ENCODE measurements at regions not wholly inside any gene's neighbourhood (a gene's known extent, or its start where the extent isn't known, plus 50 kb on each side); places are given as distances from the start of the nearest gene placed in this dataset.

GRCh38 chr14:85250414-85251189, 279.3 kb upstream of the FLRT2 start:
- TF ChIP-seq, protein P1, sequence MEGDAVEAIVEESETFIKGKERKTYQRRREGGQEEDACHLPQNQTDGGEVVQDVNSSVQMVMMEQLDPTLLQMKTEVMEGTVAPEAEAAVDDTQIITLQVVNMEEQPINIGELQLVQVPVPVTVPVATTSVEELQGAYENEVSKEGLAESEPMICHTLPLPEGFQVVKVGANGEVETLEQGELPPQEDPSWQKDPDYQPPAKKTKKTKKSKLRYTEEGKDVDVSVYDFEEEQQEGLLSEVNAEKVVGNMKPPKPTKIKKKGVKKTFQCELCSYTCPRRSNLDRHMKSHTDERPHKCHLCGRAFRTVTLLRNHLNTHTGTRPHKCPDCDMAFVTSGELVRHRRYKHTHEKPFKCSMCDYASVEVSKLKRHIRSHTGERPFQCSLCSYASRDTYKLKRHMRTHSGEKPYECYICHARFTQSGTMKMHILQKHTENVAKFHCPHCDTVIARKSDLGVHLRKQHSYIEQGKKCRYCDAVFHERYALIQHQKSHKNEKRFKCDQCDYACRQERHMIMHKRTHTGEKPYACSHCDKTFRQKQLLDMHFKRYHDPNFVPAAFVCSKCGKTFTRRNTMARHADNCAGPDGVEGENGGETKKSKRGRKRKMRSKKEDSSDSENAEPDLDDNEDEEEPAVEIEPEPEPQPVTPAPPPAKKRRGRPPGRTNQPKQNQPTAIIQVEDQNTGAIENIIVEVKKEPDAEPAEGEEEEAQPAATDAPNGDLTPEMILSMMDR (IDR thresholded peaks at IDR 0.05) = no peak
- no peak for TF ChIP-seq POLR2A (IDR thresholded peaks at IDR 0.05)
